GM21528 (cell line): ENCODE measurements at regions not wholly inside any gene's neighbourhood (a gene's known extent, or its start where the extent isn't known, plus 50 kb on each side); places are given as distances from the start of the nearest gene placed in this dataset.

Experiments used
- ATAC-seq: cut with Tn5 transposase; IDR thresholded peaks from one replicate; pipeline ENCODE4 v1.9.1; 2021; ENCODE audit warnings: mild to moderate bottlenecking, moderate library complexity; ENCODE audit not compliant: unreplicated experiment, low FRiP score

DNA sequence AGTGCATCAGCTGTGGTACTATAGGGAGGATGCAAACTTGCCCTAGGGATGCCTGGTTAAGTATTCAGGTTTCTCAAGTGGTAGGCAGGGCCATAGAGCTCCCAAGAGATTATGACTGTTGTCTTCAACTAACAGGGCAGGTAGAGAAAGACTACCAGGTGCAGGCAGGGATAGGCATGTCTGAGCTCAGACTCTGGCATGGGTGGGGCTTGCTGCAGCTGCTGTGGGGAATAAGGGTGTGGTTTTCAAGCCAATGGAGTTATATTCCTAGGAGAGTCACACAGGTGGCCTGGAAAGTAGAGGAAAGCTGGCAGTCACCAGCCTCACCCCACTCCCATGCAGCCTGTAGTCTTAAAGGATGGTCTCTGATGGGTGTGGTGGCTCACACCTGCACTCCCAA lies 673.4 kb upstream of the ADGRL4 start:
- no peak for ATAC-seq

DNA sequence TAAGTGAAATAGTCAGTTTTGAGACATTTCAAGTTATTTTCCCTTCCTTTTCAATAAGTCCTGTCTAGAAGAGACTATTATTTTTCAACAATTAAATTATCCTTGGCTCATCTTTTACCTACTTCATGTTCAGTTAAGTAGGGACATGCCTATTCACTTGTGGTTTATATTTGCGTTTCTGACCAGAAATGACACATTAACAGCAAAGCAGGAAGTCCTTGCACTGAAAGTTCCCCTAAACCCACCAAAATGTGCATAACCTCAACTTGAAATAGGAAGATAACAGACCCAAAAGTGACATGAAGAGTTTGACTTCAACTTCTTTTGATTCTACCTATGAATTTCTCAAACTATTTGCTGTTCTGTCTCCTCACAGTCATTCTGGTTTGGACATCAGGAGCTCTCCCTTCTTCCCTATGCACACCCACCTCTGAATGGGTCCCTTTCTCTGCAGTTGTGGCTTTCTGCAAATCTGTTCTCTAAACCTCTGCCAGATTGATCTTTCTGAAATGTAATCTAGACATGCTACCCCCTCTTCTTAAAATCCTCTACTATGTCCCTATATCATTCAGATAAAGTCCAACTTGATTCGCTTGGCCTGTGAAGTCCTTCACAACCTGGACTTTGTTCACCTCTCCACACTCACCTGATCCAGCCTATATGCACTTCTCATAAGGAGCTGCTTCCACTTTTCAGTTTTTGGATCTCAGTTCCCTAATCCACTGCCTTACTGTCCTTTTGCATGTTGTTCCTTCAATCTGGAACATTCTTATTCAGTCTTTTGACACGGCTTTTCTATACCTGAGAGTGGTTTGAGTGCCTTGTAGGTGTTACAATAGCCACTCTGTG lies 661.5 kb upstream of the ADGRL4 start:
- peak; percentile 97 for ATAC-seq

DNA sequence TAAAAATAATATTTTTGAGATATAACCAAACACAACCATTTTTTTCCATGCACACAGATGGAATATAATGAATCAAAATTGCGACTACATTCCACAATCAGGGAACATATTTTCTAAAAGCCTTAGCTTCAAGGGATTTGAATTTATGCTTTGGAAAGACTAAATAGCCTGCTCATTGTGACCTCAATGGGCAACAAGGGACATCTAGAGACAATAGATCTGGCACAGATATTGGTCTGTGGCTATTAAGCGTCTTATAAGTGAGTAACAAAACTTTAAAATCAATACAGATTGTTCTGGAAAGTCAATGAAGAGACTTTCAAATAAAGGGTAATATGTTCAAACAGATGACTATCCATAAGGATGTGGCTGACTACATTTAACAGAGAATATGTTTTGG lies 660.6 kb upstream of the ADGRL4 start:
- no peak for ATAC-seq

DNA sequence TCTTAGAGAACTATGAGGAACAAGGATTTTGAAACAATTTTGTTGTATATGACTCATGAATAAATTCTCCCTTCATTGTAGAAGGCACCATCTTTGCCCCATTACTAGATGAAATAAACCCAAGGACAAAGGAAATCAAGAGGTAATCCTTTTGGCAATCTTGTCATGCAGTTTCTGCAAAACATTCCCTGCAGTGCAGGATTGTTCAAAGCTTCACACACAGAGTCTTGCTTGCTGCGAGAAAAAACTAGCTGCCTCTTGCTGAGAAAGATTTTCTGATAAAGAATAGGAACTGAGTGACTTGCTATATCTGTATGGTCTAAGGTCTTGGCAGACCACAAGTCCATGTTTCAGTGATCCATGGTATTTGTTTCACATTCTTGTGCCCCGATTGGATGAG lies 657.4 kb upstream of the ADGRL4 start:
- ATAC-seq, result no peak

DNA sequence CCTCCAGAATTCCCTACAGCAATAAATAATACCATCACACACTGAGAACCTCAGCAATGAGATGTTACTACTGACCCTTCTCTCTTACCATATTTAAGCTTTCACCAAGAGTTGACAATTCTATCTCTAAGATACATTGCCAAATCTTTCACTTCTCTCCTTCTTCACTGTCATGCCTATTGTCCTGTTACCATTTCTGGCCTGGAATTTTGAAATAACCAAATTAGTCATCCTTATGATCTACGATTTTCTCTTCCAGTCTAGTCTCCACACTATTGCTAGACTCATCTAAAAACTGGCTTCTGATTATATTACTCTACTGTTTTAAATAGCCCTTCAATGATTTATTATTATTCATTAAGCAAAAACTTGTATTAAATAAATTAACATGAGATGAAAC lies 656.1 kb upstream of the ADGRL4 start:
- ATAC-seq, result no peak

DNA sequence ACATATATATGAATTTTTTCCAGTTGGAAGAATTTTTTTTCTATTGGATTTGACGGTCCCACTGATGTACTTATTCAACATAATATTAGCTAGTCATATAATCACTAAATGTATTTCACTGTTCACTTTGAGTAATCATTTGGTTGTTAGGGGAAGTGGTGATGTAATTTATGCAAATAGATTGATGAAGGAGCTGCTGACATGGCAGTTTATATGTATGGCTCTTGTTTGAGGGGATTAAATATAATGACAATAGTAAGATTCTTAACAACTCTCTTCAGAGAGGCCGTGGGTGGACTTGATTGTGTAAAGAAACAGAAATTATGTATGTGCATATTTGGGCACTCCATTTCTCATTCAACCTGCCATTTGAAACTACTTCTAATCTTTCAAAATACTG lies 653.6 kb upstream of the ADGRL4 start:
- ATAC-seq, result no peak

DNA sequence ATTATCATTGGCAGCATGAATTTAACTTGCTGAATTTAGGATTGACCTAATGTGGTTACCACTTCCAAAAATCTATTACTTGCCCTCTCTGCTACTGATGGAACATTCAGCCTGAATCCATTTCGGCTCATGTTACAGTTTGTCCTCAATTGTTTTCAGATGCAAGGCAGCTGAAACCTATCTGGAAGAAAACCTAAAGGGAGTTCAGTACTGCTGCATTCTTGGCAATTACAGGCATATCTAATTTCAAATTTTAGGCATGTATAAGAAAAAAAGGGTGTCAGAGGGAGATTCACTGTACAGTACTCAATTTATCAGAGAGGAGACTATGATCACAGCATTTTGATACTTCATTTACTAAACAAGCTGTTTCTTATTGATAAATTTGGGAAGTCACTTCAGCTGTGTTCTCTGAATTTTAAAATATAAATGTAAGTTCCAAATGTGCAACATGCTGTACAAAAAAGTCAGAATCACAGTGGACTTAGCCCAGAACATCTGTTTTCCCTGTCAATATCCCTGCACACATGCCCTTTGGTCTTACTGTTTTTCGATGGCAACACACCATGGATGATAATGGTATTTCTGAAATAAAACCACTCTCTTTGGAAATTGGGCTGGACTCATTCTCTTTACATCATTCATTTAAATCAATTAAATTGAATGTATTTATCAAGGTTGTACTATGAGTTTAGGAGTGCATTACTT lies 651.6 kb upstream of the ADGRL4 start:
- no peak for ATAC-seq

- no peak for ATAC-seq
Measured at GRCh38 chr1:79655876-79656275, 649.3 kb upstream of the ADGRL4 start.

DNA sequence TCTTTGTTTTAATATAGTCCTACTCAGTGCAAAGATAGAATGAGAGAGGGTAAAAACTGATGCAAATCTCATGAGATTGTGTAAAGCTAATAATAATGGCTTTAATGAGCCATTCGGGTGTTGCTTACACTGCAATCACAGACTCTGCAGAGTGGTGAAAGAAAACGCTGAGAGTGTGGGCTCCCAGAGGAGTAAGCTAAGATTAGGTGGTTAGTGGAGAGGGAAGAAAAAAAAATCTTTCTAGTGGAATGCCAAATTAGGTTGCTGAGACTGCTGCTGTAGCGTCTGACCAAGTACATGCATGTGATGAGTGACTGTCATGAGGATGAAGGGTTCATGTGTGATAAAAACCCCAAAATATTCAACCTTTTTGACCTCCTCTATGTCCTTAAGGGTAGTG lies 645.9 kb upstream of the ADGRL4 start:
- ATAC-seq, result no peak

- ATAC-seq, result no peak
Measured at GRCh38 chr1:79648126-79648525, 641.6 kb upstream of the ADGRL4 start.

GRCh38 chr1:79646880-79647279 lies 640.4 kb upstream of the ADGRL4 start:
- no peak for ATAC-seq

- peak; percentile 93 for ATAC-seq
Measured at GRCh38 chr1:79638382-79638781, 631.9 kb upstream of the ADGRL4 start.

DNA sequence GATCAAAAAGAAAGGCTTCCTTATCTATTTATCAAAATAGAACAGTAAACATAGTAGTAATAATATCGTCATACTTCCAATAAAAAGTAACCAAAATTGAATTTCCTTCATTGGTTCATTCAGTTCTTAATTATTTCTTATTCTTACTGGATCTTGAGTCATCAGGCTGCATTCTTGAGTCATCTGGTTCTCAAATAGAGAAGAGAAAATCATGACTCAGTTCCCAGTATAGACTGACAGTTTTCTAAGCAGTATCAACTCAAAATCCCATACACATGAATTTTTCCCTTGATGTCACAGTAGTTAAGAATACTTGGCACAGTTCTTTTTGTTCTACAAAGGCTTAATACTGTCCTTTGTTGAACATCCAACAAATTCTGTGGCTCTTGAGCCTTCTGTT lies 626.9 kb upstream of the ADGRL4 start:
- no peak for ATAC-seq

- ATAC-seq, result peak; percentile 62
Measured at GRCh38 chr1:79629414-79629813, 622.9 kb upstream of the ADGRL4 start.

GRCh38 chr1:79617777-79618176 lies 611.2 kb upstream of the ADGRL4 start:
- no peak for ATAC-seq

DNA sequence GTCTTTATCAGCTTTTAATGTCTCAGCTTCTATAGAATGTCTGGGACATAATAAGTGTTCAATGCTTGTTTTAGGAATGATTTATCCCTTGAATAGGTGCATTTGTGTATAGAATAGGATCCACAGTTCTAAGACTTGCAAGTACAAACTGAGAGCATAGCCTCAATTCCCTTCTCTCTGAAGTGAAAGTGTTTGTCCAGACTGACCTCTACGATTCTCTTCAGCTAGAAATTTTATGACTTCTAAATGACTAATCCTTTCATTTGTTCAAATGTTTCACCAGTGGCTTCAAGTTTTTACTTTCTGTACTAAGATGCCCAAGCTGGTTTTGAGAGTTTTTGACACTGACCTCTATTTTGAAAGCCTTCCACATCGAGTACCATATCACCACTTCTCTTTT lies 608.2 kb upstream of the ADGRL4 start:
- ATAC-seq, result no peak

DNA sequence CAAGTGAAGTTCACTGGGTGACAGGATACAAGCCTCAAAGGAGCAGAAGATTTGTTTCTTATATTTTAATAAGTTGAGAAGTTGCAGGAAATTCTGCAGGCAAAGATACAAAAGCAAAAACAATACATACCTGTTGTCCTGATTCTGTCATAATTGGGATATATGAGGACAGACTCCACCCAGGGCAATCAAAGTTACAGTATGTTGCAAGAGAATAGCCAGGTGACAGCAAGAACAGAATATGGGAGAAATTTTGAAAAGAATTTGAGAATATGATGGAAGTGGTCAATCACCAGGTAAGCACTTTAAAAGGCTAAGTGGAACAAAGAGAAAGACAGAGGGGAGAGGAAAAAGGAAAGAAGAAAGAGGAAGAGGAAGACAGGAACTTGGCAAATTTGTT lies 607.6 kb upstream of the ADGRL4 start:
- ATAC-seq, result no peak

GRCh38 chr1:79613046-79613445 lies 606.5 kb upstream of the ADGRL4 start:
- no peak for ATAC-seq

DNA sequence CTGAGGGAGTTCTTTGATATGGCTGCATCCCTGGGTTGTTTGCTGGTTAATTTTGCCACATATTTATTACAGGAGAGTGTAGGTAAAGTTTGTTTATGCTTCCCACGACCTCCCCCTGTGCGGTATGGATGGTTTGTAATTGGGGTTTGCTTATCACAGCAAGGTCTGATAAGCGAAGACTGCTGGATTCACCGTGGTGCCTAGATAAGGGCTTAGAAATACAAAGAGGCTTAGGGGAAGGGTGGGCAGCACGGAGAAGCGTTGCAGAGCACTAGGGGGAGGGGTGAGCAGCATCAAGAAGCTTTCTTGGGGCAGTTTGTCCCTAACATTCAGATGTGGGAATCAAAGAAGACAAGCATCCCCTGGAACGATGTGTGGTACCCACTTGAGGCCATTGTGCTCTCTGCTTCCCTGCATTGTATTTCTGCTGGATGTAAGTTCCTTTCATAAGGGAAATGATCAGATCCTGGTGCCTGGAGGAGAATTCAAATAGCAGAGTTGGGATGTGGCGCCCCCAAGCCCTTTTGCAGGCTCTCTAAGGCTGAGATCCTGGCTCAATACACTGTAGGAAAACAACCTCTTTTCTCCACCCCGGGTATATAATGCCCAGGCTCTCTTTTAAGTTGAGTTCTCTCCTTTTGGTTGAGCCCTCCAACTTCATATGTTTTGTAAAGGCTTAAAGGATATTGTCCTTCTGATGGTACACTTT lies 598.1 kb upstream of the ADGRL4 start:
- ATAC-seq, result no peak

GRCh38 chr1:79603843-79604242 lies 597.3 kb upstream of the ADGRL4 start:
- ATAC-seq, result no peak

DNA sequence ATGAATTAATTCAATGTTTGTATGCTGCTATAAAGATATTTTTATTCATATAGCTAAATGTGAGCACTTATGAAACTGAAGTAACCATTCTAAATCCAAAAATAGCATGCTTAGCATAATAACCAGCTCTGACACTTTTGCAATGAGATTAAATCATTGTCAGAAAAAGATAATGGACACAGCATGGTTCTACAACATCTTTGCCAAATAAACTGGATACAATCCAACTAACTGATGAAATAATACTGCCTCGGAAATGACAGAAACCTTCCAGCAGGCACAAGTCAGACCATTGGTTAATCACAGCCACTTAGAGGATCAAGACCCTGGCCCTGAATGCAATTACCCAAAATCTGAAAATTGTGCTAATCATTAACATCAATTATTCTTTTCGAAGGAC lies 592.7 kb upstream of the ADGRL4 start:
- no peak for ATAC-seq
